Omental fat pad (tissue), 3 donors: ENCODE measurements at regions not wholly inside any gene's neighbourhood (a gene's known extent, or its start where the extent isn't known, plus 50 kb on each side); places are given as distances from the start of the nearest gene placed in this dataset.
"Not testable (repeated sequence)": the region's sequence is repeated elsewhere in the genome, so short reads cannot be mapped to it uniquely, and the experiment has no call there.

Source experiments
- ATAC-seq: fragments of 150-250 bp; one replicate; pipeline ENCODE4 v1.9.1; 2016; ENCODE audit warnings: mild to moderate bottlenecking, moderate library complexity; ENCODE audit not compliant: low FRiP score
- DNase-seq: peaks from one replicate; pipeline ENCODE4 v3.0.0-alpha.2; 2019; ENCODE audit warnings: low spot score
- TF ChIP-seq, protein P1 (sequence below), 3 donors: fragments of 450-650 bp; IDR thresholded peaks; one replicate each; pipeline ENCODE4 v1.5.1; 2016 to 2017; ENCODE audit warnings: antibody characterized with exemption in 3 of 3, mild to moderate bottlenecking in 3 of 3, moderate library complexity in 2 of 3

DNA sequence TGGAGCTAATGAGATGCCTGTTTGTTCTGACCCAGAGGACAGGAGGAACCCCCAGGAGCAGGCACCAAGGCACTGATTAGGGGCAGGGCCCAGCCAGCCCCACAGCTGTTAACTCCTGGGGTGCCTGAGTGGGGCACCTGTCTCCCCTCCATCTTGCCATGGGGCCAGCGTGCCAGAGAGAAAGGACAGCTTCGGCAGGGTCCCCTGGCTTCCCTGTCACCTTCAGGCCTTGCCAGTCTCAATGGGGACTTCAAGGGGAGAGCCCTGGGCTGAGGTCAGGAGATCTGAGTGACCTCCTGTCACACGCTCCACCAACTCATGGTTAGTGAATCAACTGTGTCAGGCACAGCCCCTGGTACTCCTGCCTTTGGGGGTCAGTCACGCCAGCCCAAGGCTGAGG is 152.7 kb upstream of the MVB12B start:
- TF ChIP-seq, protein P1, sequence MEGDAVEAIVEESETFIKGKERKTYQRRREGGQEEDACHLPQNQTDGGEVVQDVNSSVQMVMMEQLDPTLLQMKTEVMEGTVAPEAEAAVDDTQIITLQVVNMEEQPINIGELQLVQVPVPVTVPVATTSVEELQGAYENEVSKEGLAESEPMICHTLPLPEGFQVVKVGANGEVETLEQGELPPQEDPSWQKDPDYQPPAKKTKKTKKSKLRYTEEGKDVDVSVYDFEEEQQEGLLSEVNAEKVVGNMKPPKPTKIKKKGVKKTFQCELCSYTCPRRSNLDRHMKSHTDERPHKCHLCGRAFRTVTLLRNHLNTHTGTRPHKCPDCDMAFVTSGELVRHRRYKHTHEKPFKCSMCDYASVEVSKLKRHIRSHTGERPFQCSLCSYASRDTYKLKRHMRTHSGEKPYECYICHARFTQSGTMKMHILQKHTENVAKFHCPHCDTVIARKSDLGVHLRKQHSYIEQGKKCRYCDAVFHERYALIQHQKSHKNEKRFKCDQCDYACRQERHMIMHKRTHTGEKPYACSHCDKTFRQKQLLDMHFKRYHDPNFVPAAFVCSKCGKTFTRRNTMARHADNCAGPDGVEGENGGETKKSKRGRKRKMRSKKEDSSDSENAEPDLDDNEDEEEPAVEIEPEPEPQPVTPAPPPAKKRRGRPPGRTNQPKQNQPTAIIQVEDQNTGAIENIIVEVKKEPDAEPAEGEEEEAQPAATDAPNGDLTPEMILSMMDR (IDR thresholded peaks at IDR 0.05), result no peak
- DNase-seq (no peak), ATAC-seq (no peak)

DNA sequence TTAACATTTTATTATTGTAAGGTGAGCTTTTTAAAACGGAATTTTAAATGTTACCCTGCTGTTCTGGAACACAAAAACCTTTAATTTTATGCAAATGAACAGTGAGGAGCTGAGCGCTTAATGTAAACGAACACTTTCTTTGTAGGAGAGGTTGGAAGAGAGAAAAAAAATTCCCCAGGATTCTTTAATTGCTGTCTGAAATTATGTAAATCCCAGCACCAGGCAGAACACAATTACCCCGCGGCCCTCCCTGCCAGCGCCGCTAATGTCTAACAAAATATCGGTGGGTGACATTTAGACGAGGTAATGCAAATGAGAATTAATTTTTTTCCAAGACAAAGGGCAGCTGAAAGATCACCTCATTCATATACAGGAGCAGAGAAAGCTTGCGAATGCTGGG is 143.4 kb upstream of the MVB12B start:
- ATAC-seq (no peak), DNase-seq (no peak)
- TF ChIP-seq, protein P1 (IDR thresholded peaks at IDR 0.05), result no peak

DNA sequence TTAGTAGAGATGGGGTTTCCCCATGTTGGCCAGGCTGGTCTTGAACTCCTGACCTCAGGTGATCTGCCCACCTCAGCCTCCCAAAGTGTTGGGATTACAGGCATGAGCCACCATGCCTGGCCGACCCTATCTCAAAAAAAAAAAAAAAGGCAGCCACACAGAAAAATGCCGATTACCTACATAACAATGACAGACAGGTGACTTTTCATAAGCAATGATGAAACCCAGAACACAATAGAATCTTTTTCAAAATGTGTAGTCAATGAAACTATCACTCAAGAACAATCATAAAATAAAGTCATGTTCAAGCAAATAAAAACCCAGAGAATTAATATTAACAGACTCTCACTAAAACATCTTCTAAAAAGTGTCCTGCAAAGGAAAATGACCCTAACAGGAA is 135.6 kb upstream of the MVB12B start:
- ATAC-seq, DNase-seq: not testable (repeated sequence)

DNA sequence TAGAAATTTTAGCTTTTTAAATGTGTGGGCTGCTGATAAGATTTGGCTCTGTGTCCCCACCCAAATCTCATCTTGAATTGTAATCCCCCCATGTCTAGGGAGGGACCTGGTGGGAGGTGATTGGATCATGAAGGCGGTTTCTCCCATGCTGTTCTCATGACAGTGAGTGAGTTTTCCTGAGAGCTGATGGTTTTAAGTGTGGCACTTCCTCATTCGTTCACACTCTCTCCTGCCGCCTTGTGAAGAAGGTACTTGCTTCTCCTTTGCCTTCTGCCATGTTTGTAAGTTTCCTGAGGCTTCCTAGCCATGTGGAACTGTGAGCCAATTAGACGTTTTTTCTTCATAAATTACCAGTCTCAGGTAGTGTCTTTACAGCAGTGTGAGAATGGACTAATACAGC is 127.8 kb upstream of the MVB12B start:
- ATAC-seq (no peak), DNase-seq (no peak)
- TF ChIP-seq, protein P1 (IDR thresholded peaks at IDR 0.05), result no peak

DNA sequence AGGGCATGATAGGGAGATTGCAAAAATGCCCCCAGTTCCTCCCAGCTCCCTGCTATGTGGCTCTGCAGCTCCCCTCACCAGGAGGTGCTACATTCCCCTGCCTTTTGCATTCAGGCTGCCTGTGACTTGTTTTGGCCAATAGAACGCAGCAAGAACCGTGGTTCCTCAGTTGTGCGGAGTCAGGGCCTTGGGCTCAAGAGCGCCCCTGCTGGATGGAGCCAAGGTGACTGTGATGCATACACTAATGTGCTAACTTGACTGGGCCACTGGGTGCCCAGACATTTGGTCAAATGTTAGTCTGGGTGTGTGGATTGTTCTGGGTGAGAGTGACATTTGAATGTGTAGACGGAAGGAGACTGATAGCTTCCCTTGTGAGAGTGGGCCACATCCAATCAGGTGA is 123.3 kb upstream of the MVB12B start:
- ATAC-seq, result no peak
- TF ChIP-seq, protein P1 (IDR thresholded peaks at IDR 0.05), result no peak
- DNase-seq, result no peak

DNA sequence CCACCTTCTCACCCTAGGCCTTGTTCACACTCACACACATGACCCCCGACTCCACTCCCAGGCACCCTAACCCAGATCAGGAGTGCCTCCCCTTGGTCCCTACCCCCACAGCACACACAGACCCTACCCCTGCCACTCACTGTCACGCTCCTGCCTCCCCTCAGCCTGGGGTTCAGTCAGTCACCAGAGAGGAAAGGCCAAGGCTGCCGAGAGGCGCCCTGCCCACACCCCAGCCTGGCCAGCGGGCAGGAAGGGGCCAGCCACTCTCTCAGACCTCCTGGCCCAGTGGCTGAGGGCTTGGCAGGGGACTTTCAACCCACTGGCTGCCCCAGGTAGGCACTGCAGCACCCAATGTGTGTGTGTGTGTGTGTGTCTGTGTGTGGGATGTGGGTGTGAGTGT is 122.4 kb upstream of the MVB12B start:
- TF ChIP-seq, protein P1 (IDR thresholded peaks at IDR 0.05), result no peak
- ATAC-seq (no peak), DNase-seq (no peak)

DNA sequence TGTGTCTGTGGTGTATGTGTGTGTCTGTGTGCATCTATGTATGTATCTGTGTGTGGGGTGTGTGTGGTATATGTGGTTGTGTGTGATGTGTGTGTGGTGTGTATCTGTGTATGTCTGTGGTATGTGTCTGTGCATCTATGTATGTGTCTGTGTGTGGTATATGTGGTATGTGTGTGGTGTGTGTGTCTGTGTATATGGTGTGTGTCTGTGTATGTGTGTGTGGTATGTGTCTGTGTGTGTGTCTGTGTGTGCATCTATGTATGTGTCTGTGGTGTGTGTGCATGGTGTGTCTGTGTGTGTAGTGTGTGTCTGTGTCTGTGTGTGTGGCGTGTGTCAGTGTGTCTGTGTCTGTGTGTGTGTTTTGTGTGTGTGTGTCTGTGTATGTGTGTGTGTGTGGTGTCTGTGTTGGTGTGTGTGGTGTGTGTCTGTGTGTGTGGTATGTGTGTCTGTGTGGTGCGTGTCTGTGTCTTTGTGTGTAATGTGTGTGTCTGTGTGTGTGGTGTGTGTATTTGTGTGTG is 121.9 kb upstream of the MVB12B start:
- TF ChIP-seq, protein P1 (IDR thresholded peaks at IDR 0.05), result no peak
- DNase-seq (no peak), ATAC-seq (no peak)

DNA sequence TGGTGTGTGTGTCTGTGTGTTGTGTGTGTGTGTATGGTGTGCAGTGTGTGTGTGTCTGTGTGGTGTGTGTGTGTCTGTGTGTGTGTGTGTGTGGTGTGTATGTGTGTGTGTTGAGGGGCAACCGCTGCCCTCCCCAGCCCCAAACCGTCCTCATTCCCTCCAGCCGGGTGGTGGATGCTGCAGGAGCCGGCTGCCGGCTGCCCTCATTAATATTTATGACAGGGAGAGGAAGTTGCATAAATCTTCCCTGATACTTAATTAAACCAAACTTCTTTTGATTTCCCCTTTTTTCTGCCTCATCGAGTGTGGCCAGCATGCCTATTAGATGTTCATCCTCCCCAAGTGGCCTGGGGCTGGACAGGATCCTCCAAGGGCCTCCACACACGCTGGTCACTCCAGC is 121.4 kb upstream of the MVB12B start:
- TF ChIP-seq, protein P1 (IDR thresholded peaks at IDR 0.05), result no peak
- ATAC-seq (no peak), DNase-seq (no peak)
